Urothelium cell line (cell line): ENCODE measurements at regions not wholly inside any gene's neighbourhood (a gene's known extent, or its start where the extent isn't known, plus 50 kb on each side); places are given as distances from the start of the nearest gene placed in this dataset.
"Not testable (repeated sequence)": the region's sequence is repeated elsewhere in the genome, so short reads cannot be mapped to it uniquely, and the experiment has no call there.

Experiments used
- DNase-seq: peaks from one replicate; pipeline ENCODE4 v3.0.0; 2011; ENCODE audit warnings: low spot score, mixed read lengths
- FAIRE-seq: peaks from 2 replicates; lab custom pipeline; 2011; peaks lifted over from hg19 to GRCh38; lab: Jason Lieb, UNC

DNA sequence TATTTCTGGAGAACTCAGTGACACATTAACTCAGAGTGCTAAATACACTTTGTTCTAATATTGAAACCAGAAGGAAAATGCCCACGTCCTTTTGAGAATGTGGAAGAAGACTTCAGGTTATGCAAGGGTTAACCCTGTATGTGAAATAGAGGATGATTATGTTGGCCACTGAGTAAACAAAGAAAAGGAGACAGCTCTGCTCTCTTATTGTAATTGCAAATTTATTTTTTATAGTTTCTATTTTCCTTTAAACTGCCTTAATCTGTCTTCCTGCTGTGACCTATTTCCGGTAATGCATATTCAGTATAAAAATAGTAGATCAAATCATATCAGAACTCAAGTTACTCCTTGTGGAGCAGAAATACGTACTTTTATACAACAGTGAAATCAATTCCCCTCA is 1239.2 kb downstream of the ROBO2 start:
- FAIRE-seq (no peak), DNase-seq (no peak)

DNA sequence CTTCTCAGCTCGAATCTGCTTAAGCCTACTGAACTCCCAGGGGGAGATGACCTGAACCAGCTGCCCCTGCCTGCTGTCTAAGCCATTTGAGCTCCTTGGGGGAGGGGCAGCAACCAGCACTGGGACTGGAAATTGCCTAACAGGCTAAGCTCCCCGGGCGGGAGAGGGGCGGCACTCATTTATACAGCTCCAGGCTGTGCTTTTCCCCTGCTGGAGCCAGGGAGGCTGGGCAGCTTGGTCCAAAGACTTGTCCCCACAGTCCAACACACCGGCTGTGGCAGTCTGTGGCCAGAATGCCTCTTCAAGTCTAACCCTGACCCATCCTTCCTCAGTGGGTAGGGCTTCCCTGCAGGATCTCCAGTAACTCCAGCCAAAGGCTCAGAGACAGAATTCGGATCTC is 1241.5 kb downstream of the ROBO2 start:
- FAIRE-seq (no peak), DNase-seq (no peak)

DNA sequence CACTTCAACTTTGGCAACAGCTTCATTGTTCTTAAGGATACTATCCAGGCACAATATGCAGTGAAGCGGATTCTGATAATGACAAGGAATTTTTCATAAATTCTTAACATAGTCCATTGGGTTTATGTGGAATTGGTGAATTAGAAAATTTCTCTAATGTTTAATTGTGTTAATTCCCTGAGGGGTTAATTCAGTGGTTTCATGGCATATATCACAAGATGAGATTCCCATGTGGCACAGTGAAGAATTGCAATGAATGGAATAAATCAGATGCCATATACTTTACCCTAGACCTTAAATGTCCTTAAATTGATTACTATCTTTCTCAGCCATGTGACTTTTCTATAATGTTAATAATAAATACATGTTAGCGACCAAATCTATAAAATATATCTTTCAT is 1244.1 kb downstream of the ROBO2 start:
- no peak for DNase-seq
- no peak for FAIRE-seq

DNA sequence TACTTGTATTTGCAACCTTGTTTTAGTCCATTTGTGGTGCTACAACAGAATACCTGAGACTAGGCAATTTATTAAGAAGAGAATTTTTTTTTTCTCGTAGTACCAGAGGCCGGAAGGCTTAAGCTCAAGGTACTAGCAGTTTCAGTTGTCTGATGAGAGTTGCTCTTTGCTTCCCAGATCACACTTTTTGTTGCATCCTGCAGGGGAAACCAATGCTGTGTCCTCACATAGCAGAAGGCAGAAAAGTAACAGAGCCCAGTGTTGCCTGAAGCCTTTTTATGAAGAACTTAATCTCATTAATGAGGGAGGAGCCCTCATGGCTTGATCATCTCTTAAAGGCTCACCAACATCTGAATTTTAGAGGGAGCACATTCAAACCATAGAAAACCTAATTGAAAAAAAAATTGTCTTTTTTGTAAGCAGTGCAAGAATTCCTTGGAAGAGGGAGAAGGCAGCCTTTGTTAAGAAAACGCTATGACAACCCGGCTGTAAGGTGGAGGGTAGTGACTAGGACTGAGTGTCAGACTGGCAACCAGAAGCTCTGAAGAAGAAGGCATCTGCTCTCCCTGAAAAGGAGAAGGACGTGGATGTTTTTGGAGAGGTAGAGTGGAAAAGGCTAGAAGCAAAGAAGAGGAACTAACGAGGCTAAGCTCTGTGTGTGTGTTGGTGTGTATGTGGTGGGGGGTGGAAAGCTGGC is 1245.3 kb downstream of the ROBO2 start:
- FAIRE-seq, result no peak
- DNase-seq, result no peak

DNA sequence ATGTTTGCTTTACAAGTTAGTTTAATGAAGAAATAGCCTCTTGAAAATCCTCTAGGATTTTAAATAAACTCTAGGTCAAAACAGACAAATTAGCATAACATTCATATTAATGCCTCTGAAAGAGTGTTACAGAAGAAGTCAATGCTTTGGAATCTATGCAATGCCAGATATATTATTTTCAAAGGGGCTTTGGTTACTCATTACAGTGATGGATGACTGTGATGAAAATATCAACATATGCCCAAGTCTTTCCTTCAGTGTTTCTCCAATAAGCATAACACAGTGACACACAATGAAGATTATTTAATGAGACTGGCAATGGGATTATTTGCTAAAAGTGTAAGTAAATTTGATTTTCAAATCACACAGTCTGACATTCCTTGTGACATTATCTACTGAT is 1247.2 kb downstream of the ROBO2 start:
- FAIRE-seq (no peak), DNase-seq (no peak)

DNA sequence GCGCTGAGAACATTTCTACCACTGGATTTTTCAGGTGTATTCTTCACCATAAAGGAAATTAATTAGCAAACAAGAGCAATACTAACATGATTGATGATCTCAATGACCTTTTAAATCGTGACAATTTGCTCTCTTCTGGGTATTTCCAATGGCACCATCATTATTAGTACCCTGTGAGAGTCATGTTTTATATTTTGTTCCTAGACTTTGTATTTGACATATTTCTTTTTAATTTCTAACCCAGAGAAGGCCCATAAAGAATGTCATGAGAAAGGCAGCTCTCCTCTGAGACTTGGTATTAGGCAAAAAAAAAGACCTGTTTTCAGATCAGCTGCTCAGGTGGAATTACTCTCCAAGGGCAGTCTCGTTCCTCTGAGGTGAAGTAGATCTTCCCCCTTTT is 1253.4 kb downstream of the ROBO2 start:
- DNase-seq (no peak), FAIRE-seq (no peak)

DNA sequence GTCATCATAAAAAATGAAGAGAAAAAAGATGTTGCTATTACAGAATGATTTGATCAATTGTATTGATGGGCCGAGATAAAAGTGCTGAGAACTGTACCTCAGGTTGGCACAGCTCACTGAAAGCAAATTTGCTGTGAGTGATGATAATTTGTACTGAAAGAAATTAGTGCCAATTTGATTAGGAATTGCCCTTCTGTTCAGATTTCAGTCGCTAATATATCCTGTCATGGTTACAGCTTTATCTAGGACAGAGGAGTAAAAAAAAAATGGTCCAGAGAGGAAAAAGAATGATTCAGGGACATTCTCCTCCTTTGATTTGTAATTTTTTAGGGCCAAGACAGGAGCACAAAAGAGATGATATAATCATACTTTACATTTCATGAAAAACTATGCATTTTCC is 1264.2 kb downstream of the ROBO2 start:
- FAIRE-seq (no peak), DNase-seq (no peak)

DNA sequence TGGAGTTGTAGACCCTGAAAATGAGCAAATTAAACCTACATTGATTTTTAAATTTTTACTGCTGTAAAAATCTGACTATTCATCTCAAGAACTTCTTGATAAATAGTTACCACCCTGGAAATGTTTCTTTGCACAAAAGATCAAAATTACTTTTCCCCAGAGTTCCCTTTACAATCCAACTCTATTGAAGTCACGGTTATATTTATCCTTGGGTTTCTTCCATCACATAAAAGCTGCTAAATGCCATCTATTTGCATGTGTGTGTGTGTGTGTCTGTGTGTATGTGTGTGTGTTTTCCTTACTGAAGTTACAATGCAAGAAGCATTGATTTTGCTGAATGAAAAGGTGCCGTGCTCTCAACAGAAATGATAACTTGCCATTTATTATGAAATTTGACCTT is 1273.0 kb downstream of the ROBO2 start:
- FAIRE-seq (no peak), DNase-seq (no peak)

DNA sequence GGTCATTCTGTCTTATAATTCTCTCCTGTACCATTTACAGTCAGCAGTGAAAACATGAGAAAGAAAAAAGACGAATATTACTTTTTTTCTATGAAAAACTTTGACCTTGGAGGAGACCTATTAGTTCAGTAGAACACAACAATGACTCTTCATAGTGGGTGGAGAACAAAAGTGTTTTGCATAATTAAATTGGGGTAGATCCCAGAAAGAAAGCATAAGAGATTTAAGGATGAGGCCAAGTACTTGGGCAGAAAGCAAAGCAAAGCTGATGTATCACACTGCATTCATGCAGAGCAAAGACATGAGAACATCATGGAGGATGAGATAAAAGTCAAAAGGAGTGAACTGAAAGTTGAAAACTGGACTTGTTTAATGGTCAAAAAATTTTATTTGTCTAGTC is 1273.4 kb downstream of the ROBO2 start:
- no peak for FAIRE-seq
- no peak for DNase-seq

- FAIRE-seq (no peak), DNase-seq (no peak)
These were observed 1274.4 kb downstream of the ROBO2 start for GRCh38 chr3:78314327-78314726.

DNA sequence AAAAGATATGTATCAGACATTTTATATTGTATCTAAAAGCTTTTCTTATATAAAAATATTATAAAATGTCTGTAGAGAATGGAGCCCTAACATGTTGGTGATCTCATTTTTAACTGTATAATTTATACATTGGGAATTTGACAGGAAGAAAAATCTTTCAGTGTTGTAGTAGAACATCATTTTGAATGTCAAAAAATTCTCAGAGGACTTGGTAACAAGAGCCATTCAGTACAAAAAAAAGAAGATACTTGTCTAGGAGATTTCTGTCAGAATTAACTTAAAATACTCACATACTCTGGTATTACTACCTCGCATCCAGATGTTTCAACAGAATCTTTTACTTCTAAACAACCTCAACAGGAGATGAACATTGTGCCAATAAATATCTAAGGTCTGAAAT is 1277.9 kb downstream of the ROBO2 start:
- DNase-seq, result no peak
- FAIRE-seq, result no peak

DNA sequence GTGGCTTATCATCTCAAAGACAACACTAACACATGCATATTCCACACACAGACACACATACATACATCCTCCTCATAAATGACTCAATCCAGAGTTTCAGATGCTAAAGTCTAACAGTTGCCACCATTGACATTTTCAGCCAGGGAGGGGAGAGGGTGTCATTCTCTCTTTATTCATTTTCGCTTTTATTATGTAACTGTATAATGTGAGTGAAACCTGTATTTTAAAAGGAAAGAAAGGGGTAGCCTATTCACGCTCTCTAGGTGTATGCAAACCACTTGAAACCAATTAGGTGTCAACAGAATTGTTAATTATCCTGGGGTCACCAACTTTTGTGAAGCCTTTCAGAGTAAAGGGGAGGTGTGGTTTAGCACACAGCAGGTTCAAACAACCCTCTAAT is 1282.9 kb downstream of the ROBO2 start:
- FAIRE-seq (no peak), DNase-seq (no peak)

GRCh38 chr3:78337801-78338211 is 1297.9 kb downstream of the ROBO2 start:
- FAIRE-seq, result no peak
- no peak for DNase-seq

- DNase-seq, result no peak
- no peak for FAIRE-seq
These were observed 1298.5 kb downstream of the ROBO2 start for GRCh38 chr3:78338405-78338804.

DNA sequence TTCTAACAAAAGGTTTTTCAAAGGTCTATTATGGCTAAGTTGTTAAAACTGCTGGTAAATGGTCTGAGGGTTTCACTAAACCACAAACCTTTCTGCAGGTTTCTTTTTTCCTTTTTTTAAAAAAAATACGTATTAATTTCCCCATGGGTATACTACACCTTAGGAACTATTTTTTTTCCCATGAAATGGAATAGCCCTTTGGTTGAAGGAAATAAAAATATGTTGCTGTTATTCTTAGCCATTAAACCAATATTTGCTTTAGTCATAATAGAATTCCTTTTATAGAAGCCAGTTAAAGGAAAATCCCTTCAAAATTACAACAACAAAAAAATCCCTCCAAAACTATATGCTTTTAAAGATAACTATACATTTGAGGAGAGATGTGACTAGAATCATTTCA is 1303.3 kb downstream of the ROBO2 start:
- FAIRE-seq (no peak), DNase-seq (no peak)

DNA sequence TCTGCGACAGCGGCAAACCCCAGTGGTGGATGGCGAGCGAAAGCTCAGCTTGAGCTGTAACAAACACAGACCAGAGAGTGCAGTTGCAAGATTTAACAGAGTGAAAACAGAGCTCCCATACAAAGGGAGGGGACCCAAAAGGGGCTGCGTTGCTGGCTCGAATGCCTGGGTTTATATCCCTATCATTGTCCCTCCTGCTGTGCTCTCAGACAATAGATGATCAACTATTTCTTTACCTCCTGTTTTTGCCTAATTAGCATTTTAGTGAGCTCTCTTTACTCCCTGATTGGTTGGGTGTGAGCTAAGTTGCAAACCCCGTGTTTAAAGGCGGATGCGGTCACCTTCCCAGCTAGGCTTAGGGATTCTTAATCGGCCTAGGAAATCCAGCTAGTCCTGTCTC is 1304.4 kb downstream of the ROBO2 start:
- DNase-seq, FAIRE-seq: not testable (repeated sequence)

GRCh38 chr3:78344918-78345317 is 1305.0 kb downstream of the ROBO2 start:
- DNase-seq (no peak), FAIRE-seq (no peak)

DNA sequence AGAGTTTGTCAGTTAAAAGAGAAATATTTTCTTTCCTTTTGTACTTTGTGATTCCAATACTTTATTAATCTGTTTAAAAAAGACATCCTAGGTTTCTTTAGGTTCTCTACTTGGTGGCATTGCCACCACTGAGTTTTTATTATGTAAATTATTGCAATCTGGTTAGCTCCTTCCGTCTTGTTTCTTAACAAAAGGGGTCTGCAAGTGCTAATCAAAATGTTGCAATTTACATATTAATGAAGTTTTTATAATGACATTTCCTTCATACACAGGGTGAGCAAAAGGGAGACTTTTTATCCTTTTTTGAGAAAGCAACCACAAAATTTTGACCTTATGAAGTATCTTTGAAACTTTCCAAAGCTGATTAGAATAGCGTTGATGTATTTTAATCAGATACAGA is 1307.3 kb downstream of the ROBO2 start:
- FAIRE-seq (no peak), DNase-seq (no peak)

GRCh38 chr3:78348664-78349063 is 1308.8 kb downstream of the ROBO2 start:
- DNase-seq (no peak), FAIRE-seq (no peak)

DNA sequence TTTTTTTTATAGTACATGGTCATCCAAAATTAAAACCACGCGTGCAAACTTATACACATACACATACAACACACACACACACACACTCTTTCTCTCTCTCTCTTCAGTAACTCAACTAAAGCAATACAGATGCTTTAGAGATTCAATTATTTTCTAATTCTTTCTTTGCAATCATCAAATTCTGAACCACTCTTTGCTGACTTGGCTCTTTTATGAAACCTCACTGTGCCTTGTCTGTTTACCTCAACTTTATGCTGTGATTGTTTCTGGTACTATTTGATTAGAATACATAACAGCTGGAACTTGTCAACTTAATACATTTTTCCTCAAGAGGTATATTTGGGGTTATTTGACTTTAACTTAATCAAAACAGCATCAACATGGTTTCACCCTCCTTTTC is 1309.7 kb downstream of the ROBO2 start:
- FAIRE-seq, result no peak
- DNase-seq, result no peak

- FAIRE-seq (no peak), DNase-seq (no peak)
These were observed 1311.4 kb downstream of the ROBO2 start for GRCh38 chr3:78351334-78351733.

GRCh38 chr3:78353231-78353630 is 1313.3 kb downstream of the ROBO2 start:
- DNase-seq (no peak), FAIRE-seq (no peak)

GRCh38 chr3:78360849-78361248 is 1321.0 kb downstream of the ROBO2 start:
- no peak for DNase-seq
- FAIRE-seq, result no peak
